ENCODE measurements at regions not wholly inside any gene's neighbourhood (a gene's known extent, or its start where the extent isn't known, plus 50 kb on each side); places are given as distances from the start of the nearest gene placed in this dataset.

GRCh38 chr2:42888321-42889245 lies 96.2 kb upstream of the HAAO start:
- TF ChIP-seq EZH2phosphoT487 (IDR thresholded peaks at IDR 0.05; ENCODE audit: low read depth) (no peak), CTCF (IDR thresholded peaks at IDR 0.05; ENCODE audit: low read depth, low read length) (no peak)
- H3K27me3 ChIP-seq (ENCODE audit: low read depth, low read length) = no peaks in the 10 kb centered on the region
- H3K4me3 ChIP-seq (ENCODE audit: low read length) = no peak overlapping the region
- H2AFZ ChIP-seq (ENCODE audit: low read depth, low read length) = no peak overlapping the region
- no peaks in the 10 kb centered on the region for H3K36me3 ChIP-seq (replicated peaks; ENCODE audit: low read depth, low read length)
- H3K79me2 ChIP-seq (ENCODE audit: low read length) = no peaks in the 10 kb centered on the region
- no peak overlapping the region for H3K27ac ChIP-seq (ENCODE audit: low read length)
- H3K9me3 ChIP-seq (ENCODE audit: insufficient read depth, low read length) = peaks cover 4% of the 10 kb centered on the region; the same call in 1 of the 2 replicates
- no peak overlapping the region for H3K4me2 ChIP-seq (ENCODE audit: low read length)
- H3K9ac ChIP-seq (ENCODE audit: low read length) = no peak overlapping the region
- H4K20me1 ChIP-seq (ENCODE audit: insufficient read depth, low read length) = no peaks in the 10 kb centered on the region
- no peaks in the 10 kb centered on the region for H3K4me1 ChIP-seq (ENCODE audit: low read length)

DNA sequence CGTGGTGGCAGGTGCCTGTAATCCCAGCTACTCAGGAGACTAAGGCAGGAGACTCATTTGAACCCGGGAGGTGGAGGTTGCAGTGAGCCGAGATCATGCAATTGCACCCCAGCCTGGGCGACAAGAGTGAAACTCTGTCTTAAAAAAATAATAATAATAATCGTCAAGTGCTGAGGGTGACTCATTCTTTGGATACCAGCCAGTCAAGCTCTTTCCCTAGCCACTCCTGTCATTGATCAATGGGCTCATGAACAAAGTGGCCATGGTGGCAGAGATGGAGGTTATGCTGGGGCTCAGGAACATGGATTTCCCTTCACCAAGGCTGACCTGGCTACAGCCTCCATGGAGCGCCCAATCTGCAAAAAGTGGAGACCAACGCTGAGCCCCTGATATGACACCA lies 94.5 kb upstream of the HAAO start:
- H3K27ac ChIP-seq (ENCODE audit: low read length) = no peak overlapping the region
- H3K9ac ChIP-seq (ENCODE audit: low read length) = no peak overlapping the region
- H3K4me1 ChIP-seq (ENCODE audit: low read length) = no peaks in the 10 kb centered on the region
- H3K4me3 ChIP-seq (ENCODE audit: low read length) = no peak overlapping the region
- H3K79me2 ChIP-seq (ENCODE audit: low read length) = no peaks in the 10 kb centered on the region
- H3K4me2 ChIP-seq (ENCODE audit: low read length) = no peak overlapping the region
- H3K9me3 ChIP-seq (ENCODE audit: insufficient read depth, low read length) = peaks cover 4% of the 10 kb centered on the region; the same call in 1 of the 2 replicates
- H4K20me1 ChIP-seq (ENCODE audit: insufficient read depth, low read length) = no peaks in the 10 kb centered on the region
- H2AFZ ChIP-seq (ENCODE audit: low read depth, low read length) = no peak overlapping the region
- H3K36me3 ChIP-seq (replicated peaks; ENCODE audit: low read depth, low read length) = no peaks in the 10 kb centered on the region
- H3K27me3 ChIP-seq (ENCODE audit: low read depth, low read length) = no peaks in the 10 kb centered on the region
- TF ChIP-seq CTCF (IDR thresholded peaks at IDR 0.05; ENCODE audit: low read depth, low read length) (no peak), EZH2phosphoT487 (IDR thresholded peaks at IDR 0.05; ENCODE audit: low read depth) (no peak)

DNA sequence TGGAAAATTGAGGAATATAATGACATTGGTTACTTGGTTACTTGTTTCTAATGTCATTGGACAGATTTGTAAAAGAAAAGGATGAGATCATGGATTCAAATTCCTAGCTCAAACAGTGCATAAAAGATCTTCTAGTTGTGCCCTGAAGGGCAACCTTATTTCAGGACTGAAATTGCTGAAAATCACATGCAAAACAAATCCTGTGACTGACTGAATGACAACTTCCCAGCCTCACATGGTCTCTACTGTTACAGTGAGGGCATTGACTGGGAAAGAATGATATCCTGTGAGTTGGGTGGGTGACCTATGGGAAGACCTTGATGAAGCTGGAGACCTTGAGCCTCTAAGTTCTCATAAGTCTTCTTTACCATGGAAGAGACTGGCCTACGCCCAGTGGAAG lies 90.4 kb upstream of the HAAO start:
- Histone ChIP-seq H3K4me2 (ENCODE audit: low read length) (no peak overlapping the region), H3K27ac (ENCODE audit: low read length) (no peak overlapping the region), H3K27me3 (ENCODE audit: low read depth, low read length) (no peaks in the 10 kb centered on the region), H3K79me2 (ENCODE audit: low read length) (no peaks in the 10 kb centered on the region), H4K20me1 (ENCODE audit: insufficient read depth, low read length) (no peaks in the 10 kb centered on the region), H3K9ac (ENCODE audit: low read length) (no peak overlapping the region), H3K4me3 (ENCODE audit: low read length) (no peak overlapping the region), H3K36me3 (replicated peaks; ENCODE audit: low read depth, low read length) (no peaks in the 10 kb centered on the region), H2AFZ (ENCODE audit: low read depth, low read length) (no peak overlapping the region), H3K9me3 (ENCODE audit: insufficient read depth, low read length) (no peaks in the 10 kb centered on the region), H3K4me1 (ENCODE audit: low read length) (no peaks in the 10 kb centered on the region)
- TF ChIP-seq EZH2phosphoT487 (IDR thresholded peaks at IDR 0.05; ENCODE audit: low read depth) = no peak
- TF ChIP-seq CTCF (IDR thresholded peaks at IDR 0.05; ENCODE audit: low read depth, low read length) = no peak

DNA sequence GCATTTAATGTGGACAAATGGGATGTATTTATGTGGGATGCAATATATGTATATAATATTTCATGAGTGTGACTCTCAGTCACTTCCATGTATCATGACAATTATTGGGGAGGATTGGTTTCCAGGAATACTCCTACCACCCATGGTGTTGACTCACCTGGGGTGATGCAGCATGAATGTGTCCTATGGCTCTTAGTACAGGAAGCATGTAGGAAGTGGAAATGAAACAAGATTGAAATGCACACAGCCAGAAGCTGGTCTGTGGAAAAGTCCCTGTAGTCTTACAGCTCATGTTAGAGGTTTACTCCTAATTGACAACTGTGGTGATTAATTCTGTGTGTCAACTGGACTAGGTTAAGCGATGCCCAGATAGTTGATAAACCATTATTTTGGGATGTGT lies 89.3 kb upstream of the HAAO start:
- Histone ChIP-seq H4K20me1 (ENCODE audit: insufficient read depth, low read length) (no peaks in the 10 kb centered on the region), H3K36me3 (replicated peaks; ENCODE audit: low read depth, low read length) (no peaks in the 10 kb centered on the region), H3K9ac (ENCODE audit: low read length) (no peak overlapping the region), H3K27ac (ENCODE audit: low read length) (no peak overlapping the region), H2AFZ (ENCODE audit: low read depth, low read length) (no peak overlapping the region), H3K4me2 (ENCODE audit: low read length) (no peak overlapping the region), H3K27me3 (ENCODE audit: low read depth, low read length) (no peaks in the 10 kb centered on the region), H3K4me3 (ENCODE audit: low read length) (no peak overlapping the region), H3K79me2 (ENCODE audit: low read length) (no peaks in the 10 kb centered on the region), H3K4me1 (ENCODE audit: low read length) (no peaks in the 10 kb centered on the region), H3K9me3 (ENCODE audit: insufficient read depth, low read length) (no peaks in the 10 kb centered on the region)
- TF ChIP-seq CTCF (IDR thresholded peaks at IDR 0.05; ENCODE audit: low read depth, low read length) (no peak), EZH2phosphoT487 (IDR thresholded peaks at IDR 0.05; ENCODE audit: low read depth) (no peak)
